ENCODE measurements at regions not wholly inside any gene's neighbourhood (a gene's known extent, or its start where the extent isn't known, plus 50 kb on each side); places are given as distances from the start of the nearest gene placed in this dataset.
"Not testable (repeated sequence)": the region's sequence is repeated elsewhere in the genome, so short reads cannot be mapped to it uniquely, and the experiment has no call there.

DNA sequence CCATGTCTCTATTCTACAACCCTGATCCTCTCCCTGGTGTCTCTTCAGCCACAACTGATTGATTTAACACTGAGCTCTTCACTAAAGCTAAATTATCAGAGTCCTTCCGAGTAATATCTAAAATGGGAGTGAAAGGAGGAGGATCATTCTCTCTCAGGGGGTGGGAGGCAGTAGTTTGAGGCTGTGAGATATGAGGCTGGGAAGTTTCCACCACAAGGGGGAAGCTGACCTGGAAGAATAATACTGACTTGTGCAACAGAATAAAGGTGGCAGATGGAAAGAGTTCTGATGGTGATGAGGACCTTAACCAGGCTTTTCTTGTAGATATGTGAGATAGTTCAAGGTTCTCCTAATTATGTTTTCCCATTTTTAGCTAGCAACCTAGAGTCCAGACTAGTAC lies 241.6 kb upstream of the VKORC1L1 start:
- DNase-seq, result not testable (repeated sequence)

DNA sequence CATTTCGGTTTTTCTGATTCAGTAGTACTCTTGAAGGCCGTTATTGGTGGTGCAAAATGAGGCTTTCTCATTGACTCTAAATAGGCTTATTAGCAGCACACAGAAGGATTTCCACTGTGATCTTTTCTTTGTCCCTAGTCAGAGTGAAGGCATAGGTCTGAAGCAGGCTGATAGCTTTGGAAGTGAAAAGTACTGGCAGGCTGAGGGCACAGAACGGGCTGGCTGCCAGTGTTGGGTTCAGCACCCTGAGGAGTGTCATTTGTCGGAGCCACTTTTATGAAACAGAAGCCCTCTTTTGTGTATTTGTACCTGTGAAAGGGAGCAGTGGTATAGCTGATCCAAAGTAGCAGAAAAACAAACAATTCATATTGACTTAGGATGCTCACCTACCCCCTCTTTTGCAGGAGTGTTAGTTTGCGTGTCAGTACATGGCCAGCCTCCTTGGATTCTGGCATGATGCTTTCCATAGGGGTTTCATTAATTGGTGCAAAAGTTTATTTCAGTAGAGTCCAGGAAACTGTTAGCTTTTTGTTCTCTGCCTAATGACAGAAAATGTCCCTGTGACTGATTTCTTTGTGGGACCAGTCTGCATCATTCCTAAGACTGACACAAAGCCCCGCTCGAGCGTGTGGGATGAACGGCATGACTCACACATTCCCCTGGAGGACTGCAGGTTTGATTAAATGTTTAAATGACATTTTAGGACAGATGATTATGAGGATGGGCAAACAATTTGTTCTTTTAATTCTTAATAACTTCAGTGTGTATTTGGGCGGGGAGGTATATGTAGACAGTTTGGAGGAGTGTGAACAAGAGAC lies 239.1 kb upstream of the VKORC1L1 start:
- DNase-seq, result not testable (repeated sequence)

DNA sequence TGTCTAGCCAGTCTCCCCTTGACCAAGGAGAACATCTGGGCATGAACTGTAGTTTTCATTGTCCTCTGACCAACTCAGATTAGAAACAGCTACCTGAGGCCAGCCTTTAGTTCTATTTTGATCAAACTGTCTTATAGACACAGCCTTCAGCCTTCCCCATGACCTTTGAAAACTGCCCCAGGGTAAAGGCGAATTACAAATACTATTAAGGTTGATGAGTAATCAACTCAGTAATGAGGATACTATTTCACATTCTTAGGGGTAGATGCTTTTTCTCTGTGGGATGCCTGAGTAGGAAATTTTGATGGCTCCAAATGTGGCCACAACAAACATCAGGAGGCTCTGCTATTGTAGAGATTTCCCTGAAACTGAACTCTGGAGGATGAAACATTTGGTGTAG lies 234.0 kb upstream of the VKORC1L1 start:
- DNase-seq, result not testable (repeated sequence)

DNA sequence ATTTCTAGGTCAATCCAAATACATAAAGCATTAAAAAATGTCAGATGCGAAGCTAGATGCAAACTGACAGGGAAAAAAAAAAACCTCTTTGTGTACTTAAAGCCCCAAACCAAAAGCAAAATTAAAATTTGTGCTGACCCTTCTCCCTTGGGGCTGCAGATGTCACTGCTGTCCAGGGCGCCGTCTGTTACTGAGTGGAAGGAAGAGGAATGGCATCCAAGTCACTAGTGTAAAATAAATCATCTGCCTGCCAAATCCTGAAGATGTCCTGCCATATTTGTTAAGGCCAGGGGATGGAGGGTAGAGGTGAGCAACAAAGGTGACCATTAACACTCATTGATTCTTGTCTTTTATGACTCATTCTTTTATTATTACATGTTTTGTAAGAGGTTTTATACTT lies 233.2 kb upstream of the VKORC1L1 start:
- not testable (repeated sequence) for DNase-seq

DNA sequence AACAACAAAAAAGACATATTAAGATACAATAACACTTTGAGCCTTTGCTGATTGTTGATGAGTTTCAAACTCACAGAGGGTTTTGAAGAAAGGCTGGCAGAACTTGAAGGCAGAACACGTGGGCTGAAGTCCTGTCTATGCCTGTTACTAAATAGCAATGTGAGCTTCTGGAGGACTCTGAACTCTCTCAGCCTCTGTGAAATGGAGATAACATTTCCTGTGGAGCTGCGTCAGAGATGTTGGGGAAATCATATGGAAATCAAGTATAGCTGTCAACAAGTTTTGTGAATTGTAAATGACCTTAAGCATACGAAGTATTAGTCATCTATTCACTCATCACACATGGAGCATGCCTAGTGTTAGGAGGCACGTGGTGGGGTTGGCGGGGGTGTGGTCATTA lies 229.4 kb upstream of the VKORC1L1 start:
- not testable (repeated sequence) for DNase-seq

DNA sequence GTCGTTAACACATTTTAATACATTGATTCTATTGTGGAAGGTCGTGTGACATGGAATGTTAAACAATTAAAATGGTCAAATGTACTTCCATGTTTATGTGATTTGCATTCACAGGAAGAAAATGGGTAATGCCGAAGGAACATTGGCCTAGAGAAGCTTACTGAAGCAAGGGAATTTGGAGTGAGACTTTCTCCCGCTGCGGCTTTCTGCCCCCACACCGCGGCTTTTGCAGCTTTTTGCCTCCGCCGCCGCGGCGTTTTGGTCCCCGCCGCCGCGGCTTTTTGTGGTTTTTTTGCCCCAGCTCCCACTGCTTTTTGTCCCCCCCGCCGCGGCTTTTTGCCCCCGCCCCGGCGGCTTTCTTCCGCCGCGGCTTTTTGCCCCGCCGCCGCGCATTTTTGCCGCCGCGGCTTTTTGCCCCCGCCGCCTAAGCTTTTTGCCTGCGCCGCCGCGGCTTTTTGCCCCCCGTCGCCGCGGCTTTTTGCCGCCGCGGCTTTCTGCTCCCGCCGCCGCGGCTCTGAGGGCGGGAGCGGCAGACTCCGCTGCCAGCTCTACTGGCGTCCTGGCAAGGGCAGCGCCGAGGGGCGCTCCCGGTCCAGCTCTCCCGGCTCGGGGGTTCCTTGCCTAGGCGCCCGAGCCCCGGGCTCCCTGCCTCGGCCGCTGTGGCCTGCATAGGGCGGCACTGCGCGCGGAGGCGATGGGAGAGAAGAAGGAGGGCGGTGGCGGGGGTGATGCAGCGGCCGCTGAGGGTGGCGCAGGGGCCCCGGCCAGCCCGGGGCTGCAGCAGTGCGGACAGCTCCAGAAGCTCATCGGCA lies 225.5 kb upstream of the VKORC1L1 start:
- not testable (repeated sequence) for DNase-seq

DNA sequence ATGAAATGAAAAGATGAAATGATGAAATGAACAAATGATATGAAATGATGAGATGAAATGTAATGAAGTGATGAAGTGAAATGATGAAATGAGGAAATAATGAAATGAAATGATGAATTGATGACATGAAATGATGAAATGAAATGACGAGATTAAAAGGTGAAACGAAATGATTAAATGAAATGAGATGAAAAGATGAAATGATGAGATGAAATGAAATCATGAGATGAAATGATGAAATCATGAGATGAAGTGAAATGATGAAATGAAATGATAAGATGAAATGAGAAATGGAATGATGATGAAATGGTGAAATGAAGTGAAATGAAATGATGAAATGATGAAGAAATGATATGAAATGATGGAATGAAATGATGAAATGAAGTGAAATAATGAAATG lies 221.7 kb upstream of the VKORC1L1 start:
- DNase-seq, result not testable (repeated sequence)

DNA sequence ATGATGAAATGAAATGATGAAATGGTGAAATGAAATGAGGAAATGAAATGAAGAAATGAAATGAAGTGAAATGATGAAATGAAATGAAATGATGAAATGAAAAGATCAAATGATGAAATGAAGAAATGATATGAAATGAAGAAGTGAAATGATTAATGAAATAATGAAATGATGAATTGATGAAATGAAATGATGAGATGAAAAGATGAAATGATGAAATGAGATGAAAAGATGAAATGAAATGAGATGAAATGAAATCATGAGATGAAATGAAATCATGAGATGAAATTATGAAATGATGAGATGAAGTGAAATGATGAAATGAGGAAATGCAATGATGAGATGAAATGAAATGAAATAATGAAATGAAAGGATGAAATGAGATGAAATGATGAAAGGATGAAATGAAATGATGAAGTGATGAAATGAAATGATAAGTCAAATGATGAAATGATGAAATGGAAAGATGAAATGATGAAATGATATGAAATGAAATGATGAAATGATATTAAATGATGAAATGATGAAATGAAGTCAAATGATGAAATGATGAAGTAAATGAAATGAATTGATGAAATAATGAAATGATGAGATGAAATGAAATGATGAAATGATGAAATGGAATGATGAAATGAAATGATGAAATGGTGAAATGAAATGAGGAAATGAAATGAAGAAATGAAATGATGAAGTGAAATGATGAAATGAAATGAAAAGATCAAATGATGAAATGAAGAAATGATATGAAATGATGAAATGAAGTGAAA lies 220.9 kb upstream of the VKORC1L1 start:
- not testable (repeated sequence) for DNase-seq

DNA sequence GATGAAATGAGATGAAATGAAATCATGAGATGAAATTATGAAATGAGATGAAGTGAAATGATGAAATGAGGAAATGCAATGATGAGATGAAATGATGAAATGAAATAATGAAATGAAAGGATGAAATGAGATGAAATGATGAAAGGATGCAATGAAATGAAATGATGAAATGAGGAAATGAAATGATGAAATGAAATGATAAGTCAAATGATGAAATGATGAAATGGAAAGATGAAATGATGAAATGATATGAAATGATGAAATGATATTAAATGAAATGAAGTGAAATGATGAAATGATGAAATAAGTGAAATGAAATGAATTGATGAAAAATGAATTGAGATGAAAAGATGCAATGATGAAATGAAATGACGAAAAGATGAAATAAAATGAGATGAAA lies 220.2 kb upstream of the VKORC1L1 start:
- DNase-seq, result not testable (repeated sequence)

DNA sequence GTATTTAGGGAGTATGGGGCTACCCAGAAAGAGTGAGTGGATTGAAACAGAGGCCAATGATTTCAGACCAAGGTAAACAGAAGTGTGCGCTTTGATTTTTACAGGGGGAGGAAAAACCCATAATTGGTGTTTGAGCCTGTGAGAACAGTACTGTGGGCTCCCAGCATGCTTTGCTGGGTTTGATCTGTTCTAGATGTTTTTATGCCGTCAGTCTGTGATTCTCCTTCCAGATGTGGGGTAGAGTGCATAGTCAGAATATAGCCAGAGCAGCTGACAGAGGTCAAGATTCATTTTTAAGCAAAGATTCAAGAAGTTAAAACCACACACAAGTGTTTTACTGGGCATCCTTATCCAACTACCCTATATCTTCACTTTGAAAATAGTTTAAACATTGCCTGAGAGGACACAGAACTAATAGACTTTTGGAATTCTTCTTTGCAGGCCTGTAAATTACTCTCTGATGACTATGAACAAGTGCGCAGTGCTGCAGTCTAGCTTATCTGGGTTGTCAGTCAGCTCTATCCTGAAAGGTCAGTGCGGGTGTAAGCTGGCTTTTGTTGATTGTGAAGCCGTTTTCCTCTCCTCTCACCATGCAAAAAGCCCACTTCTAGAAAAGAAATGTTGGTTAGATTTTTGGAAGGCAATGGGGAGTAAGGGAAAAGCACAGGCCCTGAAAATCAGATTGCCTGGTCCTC lies 216.2 kb upstream of the VKORC1L1 start:
- DNase-seq, result not testable (repeated sequence)

DNA sequence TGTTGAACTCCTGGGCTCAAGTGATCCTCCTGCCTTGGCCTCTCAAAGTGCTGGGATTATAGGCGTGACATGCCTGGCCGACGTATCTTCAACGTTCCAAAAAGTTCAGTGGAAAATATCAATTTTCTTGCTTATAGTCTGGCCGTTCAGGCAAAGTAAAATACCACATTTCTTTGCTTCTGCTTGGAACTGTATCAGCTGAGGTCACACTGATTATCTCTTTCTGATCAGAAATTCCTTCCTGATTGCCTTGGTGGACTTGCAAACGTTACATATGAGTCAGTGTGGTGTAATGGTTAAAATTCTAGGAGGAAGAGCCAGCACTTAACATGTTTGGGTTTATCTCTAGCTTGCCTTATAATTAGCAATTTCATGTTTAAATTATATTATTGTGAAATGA lies 189.5 kb upstream of the VKORC1L1 start:
- not testable (repeated sequence) for DNase-seq

DNA sequence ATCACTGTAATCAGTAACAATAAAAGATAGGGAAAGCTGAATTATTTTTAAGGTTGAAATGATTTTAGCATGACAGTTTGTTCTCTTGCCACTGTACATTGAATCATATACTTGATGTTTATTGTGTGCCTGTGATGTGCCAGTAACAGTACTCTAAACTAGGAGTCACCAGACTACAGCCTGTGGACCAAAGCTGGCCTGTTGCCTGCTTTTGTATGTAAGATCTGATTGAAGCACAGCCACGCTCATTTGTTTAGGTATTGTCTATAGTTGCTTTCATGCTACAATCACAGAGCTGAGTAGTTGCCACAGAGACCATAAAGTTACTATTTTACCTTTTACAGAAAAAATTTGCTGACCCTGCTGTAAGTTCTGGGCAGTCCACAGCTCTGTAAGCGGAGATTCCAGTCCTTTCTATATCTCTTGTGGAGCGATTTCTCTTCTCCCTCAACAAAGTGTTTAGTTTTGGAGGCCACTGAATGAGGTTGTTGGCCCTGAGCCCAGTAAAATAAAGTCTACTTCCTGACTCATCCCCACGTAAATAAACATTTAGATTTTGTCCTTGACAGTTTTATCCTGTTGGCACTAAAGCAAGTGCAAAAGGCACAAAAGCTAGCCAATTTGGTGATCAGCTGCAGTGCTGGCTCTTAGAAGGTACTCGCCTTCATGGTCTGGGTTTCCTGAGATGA lies 173.7 kb upstream of the VKORC1L1 start:
- not testable (repeated sequence) for DNase-seq

DNA sequence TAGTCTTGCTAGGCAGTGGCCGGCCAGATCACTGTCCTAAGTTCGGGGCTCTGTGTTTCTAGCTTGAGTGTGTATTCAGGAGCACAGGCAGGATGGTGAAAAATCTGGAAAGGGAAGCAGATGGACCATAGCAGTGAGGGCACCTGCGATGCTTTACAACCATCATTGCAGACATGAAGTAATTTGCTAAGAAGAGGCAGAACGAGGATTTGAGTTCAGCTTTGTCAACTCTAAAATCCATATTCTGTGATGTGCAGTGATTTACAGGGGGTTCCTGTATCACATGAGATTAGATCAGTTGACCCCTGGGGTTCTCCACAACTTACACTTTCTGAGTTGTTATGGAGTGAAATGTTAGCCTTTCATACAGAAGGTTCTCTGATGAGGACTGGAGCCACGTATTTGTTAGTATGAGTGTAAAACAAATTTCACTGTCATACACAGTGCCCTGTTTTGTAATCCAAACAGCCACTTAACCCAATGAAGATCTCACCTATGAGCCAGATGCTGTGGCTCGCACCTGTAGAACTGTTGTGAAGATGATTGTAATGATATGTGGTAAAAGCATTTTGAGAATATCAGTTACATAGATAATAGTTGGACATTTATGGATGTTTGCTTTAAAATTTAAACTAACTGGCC lies 173.0 kb upstream of the VKORC1L1 start:
- DNase-seq, result not testable (repeated sequence)

DNA sequence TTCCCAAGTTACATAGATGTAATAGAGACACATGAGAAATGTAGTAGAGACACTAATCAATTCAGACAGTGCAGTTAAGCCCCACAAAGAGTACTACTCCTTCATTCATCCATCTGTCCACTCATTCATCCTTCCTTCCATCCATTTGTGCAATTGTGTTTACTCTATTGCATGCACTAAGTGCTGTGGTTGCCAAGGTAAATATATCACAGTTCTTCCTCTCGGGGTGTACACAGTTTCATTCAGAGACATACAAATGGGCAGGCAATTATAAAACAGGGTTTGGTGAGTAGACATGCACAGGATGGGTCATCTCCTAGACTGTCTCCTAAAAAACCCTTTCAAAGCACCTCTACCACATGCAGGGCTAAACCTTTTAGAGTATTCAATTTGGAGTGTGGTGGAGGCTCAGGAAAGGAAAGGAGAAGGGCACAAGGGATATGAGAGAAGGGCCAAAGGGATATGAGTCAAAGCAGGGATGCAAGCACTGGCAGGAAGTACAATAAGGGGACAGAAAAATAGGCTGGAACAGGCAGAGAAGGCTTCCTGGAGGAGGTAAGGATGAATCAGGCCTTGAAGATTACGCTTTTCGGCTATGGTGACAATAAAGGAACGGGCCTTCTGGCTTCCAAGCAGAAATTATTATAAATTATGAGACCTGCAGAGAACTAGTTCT lies 153.6 kb upstream of the VKORC1L1 start:
- DNase-seq, result not testable (repeated sequence)

DNA sequence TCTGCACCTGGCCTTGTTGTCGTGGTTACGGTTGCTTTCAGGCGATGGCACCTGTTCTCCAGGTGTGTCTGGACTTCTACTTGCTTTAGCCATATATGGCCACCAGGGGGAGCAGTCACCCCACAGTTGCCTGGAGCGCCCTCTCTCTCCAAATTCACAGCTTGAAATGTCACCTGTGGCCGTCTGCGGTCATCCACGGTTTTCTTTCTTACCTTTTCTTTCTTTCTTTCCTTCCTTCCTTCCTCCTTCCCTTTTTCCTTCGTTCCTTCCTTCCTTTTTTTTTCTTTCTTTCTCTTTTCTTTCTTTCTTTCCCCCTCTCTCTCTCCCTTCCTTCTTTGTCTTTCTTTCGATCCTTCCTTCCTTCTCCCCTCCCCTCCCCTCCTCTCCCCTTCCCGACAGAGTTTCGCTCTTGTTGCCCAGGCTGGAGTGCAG lies 150.5 kb upstream of the VKORC1L1 start:
- DNase-seq, result peak; percentile 13 to 14

DNA sequence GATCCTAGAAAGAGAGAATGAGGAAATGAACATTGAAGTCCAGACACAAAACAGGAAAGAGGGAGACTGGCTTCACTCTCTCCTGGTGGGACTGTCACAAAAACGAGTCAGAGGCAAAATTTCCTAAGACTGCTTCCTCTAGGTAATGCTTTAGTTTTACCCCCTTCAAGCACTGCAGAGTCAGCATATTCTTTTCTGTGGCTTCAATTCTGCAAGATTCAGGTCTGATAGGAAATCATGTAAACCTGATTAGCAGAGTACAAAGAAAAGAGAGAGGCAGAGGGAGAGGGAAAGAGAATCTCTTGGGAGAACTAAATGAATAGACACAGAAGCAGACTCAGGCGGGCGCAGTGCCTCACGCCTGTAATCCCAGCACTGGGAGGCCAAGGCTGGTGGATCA lies 145.7 kb upstream of the VKORC1L1 start:
- DNase-seq, result not testable (repeated sequence)

DNA sequence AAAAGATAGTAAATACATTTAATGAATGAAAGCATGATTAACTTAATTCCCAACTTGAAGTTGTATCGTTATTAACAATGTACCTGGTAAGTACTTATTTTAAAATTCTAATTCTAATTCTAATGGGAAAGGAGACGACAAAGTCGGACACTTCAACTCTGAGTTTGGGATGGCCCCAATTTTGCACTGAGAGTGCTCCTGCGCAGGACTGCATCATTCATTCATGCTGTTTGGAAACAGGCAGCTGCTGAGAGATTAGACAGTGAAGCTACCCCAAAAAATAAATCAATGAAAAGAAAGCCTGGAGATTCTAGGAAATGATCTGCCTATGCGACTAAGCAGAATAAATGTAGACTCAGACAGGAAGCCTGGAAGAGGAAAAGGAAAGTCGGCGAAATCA lies 141.7 kb upstream of the VKORC1L1 start:
- no peak for DNase-seq

DNA sequence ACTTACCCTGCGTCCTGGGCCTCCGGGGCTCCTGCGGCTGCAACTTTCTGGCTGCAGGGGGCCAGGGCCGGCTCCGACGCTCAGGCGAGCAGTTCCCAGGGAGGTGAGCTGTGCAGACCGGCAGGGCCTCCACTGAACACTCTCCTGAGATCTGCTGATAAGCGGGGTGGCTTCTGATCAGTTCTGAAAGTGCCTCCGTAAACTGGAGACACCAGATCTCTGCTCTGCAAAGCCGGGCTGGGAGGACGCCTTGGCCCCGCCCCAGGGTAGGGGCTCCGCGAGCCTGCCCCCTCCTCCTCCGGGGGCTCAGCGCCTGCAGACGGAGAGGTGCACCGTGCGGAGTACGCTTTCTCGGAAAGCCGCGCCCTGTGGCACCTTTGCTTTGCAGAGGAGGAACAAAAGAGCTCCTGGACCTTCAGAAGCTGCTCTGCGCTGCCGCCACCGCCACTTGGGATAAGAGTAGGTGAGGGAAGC lies 141.3 kb upstream of the VKORC1L1 start:
- DNase-seq, result no peak

DNA sequence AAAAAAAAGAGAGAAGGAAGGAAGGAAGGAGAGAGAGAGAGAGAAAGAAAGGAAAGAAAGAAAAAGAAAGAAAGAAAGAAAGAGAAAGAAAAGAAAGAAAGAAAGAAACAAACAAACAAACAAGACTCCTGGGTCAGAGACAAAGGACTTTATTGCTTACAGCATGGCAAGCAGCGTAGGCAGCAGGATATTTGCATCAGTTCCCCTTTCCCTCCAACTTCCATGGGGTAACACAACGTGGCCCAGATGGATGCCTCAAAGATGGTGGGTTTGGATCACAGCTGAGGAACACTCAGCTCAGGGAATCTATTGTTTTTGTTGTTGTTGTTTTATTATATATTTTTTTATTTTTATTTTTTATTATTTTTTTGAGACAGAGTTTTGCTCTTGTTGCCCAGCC lies 128.5 kb upstream of the VKORC1L1 start:
- DNase-seq, result no peak

DNA sequence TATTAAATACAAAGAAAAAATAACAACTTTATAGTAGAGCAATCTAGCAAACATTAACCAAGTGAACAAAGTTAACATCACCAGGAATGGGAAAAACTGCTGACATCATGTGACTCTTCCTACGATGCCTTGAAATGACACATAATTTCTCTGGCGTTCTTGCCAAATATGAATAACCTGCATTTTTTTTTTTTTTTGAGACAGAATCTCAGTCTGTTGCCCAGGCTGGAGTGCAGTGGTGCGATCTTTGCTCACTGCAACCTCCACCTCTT lies 126.5 kb upstream of the VKORC1L1 start:
- no peak for DNase-seq

DNA sequence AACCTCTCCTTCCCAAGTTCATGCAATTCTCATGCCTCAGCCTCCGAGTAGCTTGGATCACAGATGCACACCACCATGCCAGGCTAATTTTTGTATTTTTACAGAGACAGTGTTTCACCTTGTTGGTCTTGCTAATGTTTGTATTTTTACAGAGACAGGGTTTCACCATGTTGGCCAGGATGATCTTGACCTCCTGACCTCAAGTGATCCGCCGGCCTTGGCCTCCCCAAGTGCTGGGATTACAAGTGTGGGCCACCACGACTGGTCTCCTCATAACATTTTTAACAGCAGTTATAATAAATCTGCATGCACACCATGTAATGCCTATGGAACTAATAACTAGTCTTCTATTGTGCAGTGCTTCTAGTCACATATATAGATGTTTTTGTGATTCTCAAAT lies 123.8 kb upstream of the VKORC1L1 start:
- DNase-seq, result no peak

Data from Kasumi-1 (cell line).